Heart left ventricle (tissue), 16 donors: ENCODE measurements at regions not wholly inside any gene's neighbourhood (a gene's known extent, or its start where the extent isn't known, plus 50 kb on each side); places are given as distances from the start of the nearest gene placed in this dataset.
A peak's percentile ranks its signal among the peaks of the same experiment; 100 is the strongest.

Experiments used
- ATAC-seq, 4 donors: fragments of 200-7000 bp; cut with Tn5 transposase; one replicate each; pipeline ENCODE4 v1.9.1; 2020 to 2022; ENCODE audit warnings: moderate library complexity in 4 of 4, mild to moderate bottlenecking in 3 of 4, moderate number of reproducible peaks in 1 of 4
- DNase-seq, 5 donors: peaks; one replicate each; pipeline ENCODE4 v3.0.0-alpha.2; 2020
- H3K27ac ChIP-seq, 12 donors: fragments of 200-600 bp; sonication (generic) in 4 of 12; one replicate each; pipeline versions ENCODE4 v1.5.0 to v1.8.0; 2016 to 2022; ENCODE audit warnings: mild to moderate bottlenecking in 2 of 12
- H3K27me3 ChIP-seq, 9 donors: fragments of 200-600 bp; sonication (generic) in 2 of 9; one replicate each; pipeline versions ENCODE4 v1.5.1 to v1.8.0; 2016 to 2022; ENCODE audit warnings: mild to moderate bottlenecking in 3 of 9
- H3K36me3 ChIP-seq, 9 donors: fragments of 200-600 bp; sonication (generic) in 2 of 9; one replicate each; pipeline versions ENCODE4 v1.5.0 to v1.8.0; 2018 to 2022; ENCODE audit warnings: mild to moderate bottlenecking in 2 of 9
- H3K4me1 ChIP-seq, 12 donors: fragments of 200-600 bp; sonication (generic) in 4 of 12; one replicate each; pipeline versions ENCODE4 v1.5.0 to v1.8.0; 2016 to 2022; ENCODE audit warnings: mild to moderate bottlenecking in 3 of 12
- H3K4me3 ChIP-seq, 12 donors: fragments of 200-600 bp; sonication (generic) in 4 of 12; one replicate each; pipeline versions ENCODE4 v1.5.0 to v1.8.0; 2017 to 2022; ENCODE audit warnings: mild to moderate bottlenecking in 9 of 12, moderate library complexity in 4 of 12
- H3K9me3 ChIP-seq, 12 donors: fragments of 200-600 bp; sonication (generic) in 4 of 12; one replicate each; pipeline versions ENCODE4 v1.5.0 to v1.8.0; 2016 to 2022; ENCODE audit warnings: mild to moderate bottlenecking in 1 of 12
- CTCF ChIP-seq, 12 donors: fragments of 200-600 bp; sonication (generic) in 4 of 12; IDR thresholded peaks; one replicate each; pipeline versions ENCODE4 v1.5.0 to v1.8.0; 2018 to 2022; ENCODE audit warnings: antibody characterized with exemption in 12 of 12, mild to moderate bottlenecking in 5 of 12
- POLR2A ChIP-seq, 2 donors: fragments of 450-650 bp; IDR thresholded peaks; one replicate each; pipeline ENCODE4 v1.6.1; 2017; ENCODE audit warnings: antibody characterized with exemption in 2 of 2, mild to moderate bottlenecking in 2 of 2, moderate library complexity in 2 of 2
- WGBS, 4 donors: extraction: QIAGEN DNeasy Blood & Tissue Kit in 2 of 4; methylation state at CpG; one replicate each; pipeline versions ENCODE4 v1.1.5 to v1.1.7; 2013 to 2018; 5-methylcytosine and 5-hydroxymethylcytosine counted together
- intact Hi-C, 10 donors: fragments of 100-400 bp; cut with DNase I; formaldehyde crosslinking; loops; one replicate each; pipeline versions ENCODE4 v1.11.1 to v1.14.2; 2022
- donor health status: ischemic (EF 13 %, LVEDD 7.1; RV severe dilation, severe dysfunction).
- donor health status: healthy with polysubstance abuse.
- donor health status: DM: no; HTN: yes; CAD: no.
- donor health status: DM: no; HTN: no; CAD: no.
- donor health status: ischemic (EF 25% LVEDD 6.9; RV normal size, moderate dysfunction).
- donor health status: ischemic (EF 25% LVEDD 5.7; RV mildly dilated, moderate dysfunction).
- donor health status: healthy.
- donor health status: DM: yes; HTN: yes; CAD: no.
- donor health status: ischemic (EF 35%, LVEDD 5.7; RV mildly dilated, moderate dysfunction).
- donor health status: nonischemic (EF 11% LVEDD 7.7; RV severe dilation, severe dysfunction).
- donor health status: DM: yes; HTN: yes; CAD: no.
- donor health status: PGD.
- donor health status: ischemic (EF 29% LVEDD 5.4; RV normal size, mild dysfunction).
- donor health status: nonischemic (EF 23%, LVEDD 6.1; RV moderate dilation, normal function).

- WGBS, 4 donors, result 52 to 65% (median 58%) methylated on average over 1 of the region's 1 CpG
- H3K27ac ChIP-seq, result no peak overlapping the region
- no peaks in the 10 kb centered on the region for H3K9me3 ChIP-seq
- TF ChIP-seq CTCF (IDR thresholded peaks at IDR 0.05), result no peak
- TF ChIP-seq POLR2A (IDR thresholded peaks at IDR 0.05), result no peak
- H3K4me1 ChIP-seq, result peaks cover 0 to 21% (median 0%) of the 10 kb centered on the region in 12 donors
- no peak for ATAC-seq
- no peaks in the 10 kb centered on the region for H3K27me3 ChIP-seq
- H3K4me3 ChIP-seq, result no peak overlapping the region
- no peaks in the 10 kb centered on the region for H3K36me3 ChIP-seq
- intact Hi-C loops, result no loop called here
- no peak for DNase-seq
These were observed 163.3 kb upstream of the RASGEF1B start for GRCh38 chr4:81634766-81635549.

GRCh38 chr4:81634165-81634564, 162.5 kb upstream of the RASGEF1B start:
- TF ChIP-seq CTCF (IDR thresholded peaks at IDR 0.05) (no peak), POLR2A (IDR thresholded peaks at IDR 0.05) (no peak)
- Histone ChIP-seq H3K4me1 (peaks cover 0 to 21% (median 0%) of the 10 kb centered on the region in 12 donors), H3K36me3 (no peaks in the 10 kb centered on the region), H3K9me3 (no peaks in the 10 kb centered on the region), H3K27ac (no peak overlapping the region), H3K27me3 (no peaks in the 10 kb centered on the region), H3K4me3 (no peak overlapping the region)
- ATAC-seq, result no peak
- no peak for DNase-seq
- 83 to 91% (median 85%) methylated on average over 4 of the region's 4 CpGs for WGBS, 4 donors
- intact Hi-C loops, result no loop called here

- peaks cover 0 to 21% (median 0%) of the 10 kb centered on the region in 12 donors for H3K4me1 ChIP-seq
- ATAC-seq, result peak in 1 of 4 donors; percentile 36
- TF ChIP-seq CTCF (IDR thresholded peaks at IDR 0.05) (no peak), POLR2A (IDR thresholded peaks at IDR 0.05) (no peak)
- no peaks in the 10 kb centered on the region for H3K27me3 ChIP-seq
- no peaks in the 10 kb centered on the region for H3K9me3 ChIP-seq
- intact Hi-C loops, result loop anchor here in 1 of 10 donors (2.0 kb wide), 1 partner anchor 34 kb away; no protein-coding TSS in a partner anchor
- no peak overlapping the region for H3K4me3 ChIP-seq
- no peaks in the 10 kb centered on the region for H3K36me3 ChIP-seq
- 64 to 71% (median 67%) methylated on average over 9 of the region's 9 CpGs for WGBS, 4 donors
- no peak overlapping the region for H3K27ac ChIP-seq
- DNase-seq, result no peak
These were observed 161.0 kb upstream of the RASGEF1B start for GRCh38 chr4:81632581-81633299.

- Histone ChIP-seq H3K36me3 (no peaks in the 10 kb centered on the region), H3K27ac (no peak overlapping the region), H3K4me3 (no peak overlapping the region), H3K4me1 (peaks cover 0 to 21% (median 0%) of the 10 kb centered on the region in 12 donors), H3K27me3 (no peaks in the 10 kb centered on the region), H3K9me3 (no peaks in the 10 kb centered on the region)
- TF ChIP-seq POLR2A (IDR thresholded peaks at IDR 0.05) (no peak), CTCF (IDR thresholded peaks at IDR 0.05) (no peak)
- intact Hi-C loops, result loop anchor here in 1 of 10 donors (2.0 kb wide), 1 partner anchor 33 kb away; no protein-coding TSS in a partner anchor
- peak in 3 of 4 donors; percentile 68 to 89 (median 75) for ATAC-seq
- DNase-seq, result no peak
- 81 to 87% (median 84%) methylated on average over 4 of the region's 4 CpGs for WGBS, 4 donors
These were observed 160.3 kb upstream of the RASGEF1B start for GRCh38 chr4:81631958-81632441.
